ENCODE measurements at regions not wholly inside any gene's neighbourhood (a gene's known extent, or its start where the extent isn't known, plus 50 kb on each side); places are given as distances from the start of the nearest gene placed in this dataset.

GRCh38 chr3:154729741-154730140 is 299.8 kb upstream of the GPR149 start:
- TF ChIP-seq CTCF (IDR thresholded peaks at IDR 0.05): no peak
- no peak for TF ChIP-seq POLR2A (IDR thresholded peaks at IDR 0.05)

Measured in lower leg skin (tissue), 3 donors.